ENCODE measurements at regions not wholly inside any gene's neighbourhood (a gene's known extent, or its start where the extent isn't known, plus 50 kb on each side); places are given as distances from the start of the nearest gene placed in this dataset.

DNA sequence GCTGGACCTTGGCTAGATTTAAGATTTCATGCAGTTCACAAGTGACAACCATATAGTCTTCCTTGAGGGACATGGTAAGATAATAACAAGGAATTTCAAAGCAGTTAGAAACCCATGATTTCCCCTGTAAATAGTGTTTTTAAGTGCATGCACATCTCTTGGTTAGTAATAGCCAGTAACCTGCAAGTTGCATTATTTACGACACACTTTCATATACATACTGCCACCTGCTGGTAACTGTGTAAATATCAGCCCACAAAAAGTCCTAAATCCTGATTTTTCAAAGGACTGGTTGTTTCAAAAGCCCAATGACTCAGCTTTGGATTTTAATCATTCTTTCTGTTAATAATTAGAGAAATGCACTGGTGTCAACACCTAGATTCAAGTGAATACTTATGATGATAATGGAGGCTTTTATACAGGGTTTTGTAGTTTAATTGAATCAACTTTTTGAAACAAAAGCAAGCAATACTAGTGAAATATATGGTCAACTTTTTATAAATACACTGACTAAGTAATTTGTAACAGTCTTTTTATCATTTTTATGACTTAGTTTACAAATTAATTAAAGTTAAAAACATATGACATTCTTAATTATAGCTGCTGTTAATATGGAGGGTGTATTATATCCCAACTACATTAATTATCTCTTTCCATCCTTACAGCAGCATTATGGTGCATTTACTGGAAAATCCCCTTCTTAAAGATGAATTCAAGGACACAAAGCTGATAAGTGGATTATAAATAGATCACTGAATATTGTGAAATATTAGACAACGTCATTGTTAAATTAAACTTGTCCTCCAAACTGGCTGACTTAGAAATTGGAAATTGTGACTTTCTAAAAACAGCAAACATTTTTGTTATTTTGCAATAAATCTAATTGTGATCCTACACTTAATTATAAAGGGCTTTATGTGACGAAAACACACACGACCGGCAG is 367.7 kb upstream of the SEMA3D start:
- no peaks in the 10 kb centered on the region for H3K36me3 ChIP-seq (ENCODE audit: control insufficient read depth, insufficient read depth, low read length)
- TF ChIP-seq, protein P1, sequence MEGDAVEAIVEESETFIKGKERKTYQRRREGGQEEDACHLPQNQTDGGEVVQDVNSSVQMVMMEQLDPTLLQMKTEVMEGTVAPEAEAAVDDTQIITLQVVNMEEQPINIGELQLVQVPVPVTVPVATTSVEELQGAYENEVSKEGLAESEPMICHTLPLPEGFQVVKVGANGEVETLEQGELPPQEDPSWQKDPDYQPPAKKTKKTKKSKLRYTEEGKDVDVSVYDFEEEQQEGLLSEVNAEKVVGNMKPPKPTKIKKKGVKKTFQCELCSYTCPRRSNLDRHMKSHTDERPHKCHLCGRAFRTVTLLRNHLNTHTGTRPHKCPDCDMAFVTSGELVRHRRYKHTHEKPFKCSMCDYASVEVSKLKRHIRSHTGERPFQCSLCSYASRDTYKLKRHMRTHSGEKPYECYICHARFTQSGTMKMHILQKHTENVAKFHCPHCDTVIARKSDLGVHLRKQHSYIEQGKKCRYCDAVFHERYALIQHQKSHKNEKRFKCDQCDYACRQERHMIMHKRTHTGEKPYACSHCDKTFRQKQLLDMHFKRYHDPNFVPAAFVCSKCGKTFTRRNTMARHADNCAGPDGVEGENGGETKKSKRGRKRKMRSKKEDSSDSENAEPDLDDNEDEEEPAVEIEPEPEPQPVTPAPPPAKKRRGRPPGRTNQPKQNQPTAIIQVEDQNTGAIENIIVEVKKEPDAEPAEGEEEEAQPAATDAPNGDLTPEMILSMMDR (IDR thresholded peaks at IDR 0.05; ENCODE audit: insufficient read depth in 1 of 2, low read depth in 1 of 2, low read length in 1 of 2, severe bottlenecking in 1 of 2, unreplicated experiment in 1 of 2), result peak; percentile 63 to 73
- H3K4me1 Mint-ChIP-seq (ENCODE audit: low read depth, unreplicated experiment), result no peaks in the 10 kb centered on the region
- no peaks in the 10 kb centered on the region for H3K4me1 ChIP-seq
- intact Hi-C loops (cut with micrococcal nuclease; ENCODE audit: unreplicated experiment), result loop anchor here (1.0 to 10.0 kb wide), 6 partner anchors 87 to 910 kb away; no protein-coding TSS in a partner anchor
- DNase-seq, result peak; percentile 30 to 56
- H3K4me3 Mint-ChIP-seq (ENCODE audit: unreplicated experiment), result no peak overlapping the region
- H3K27ac Mint-ChIP-seq (ENCODE audit: unreplicated experiment), result no peak overlapping the region
- H3K9me3 Mint-ChIP-seq (ENCODE audit: unreplicated experiment), result peaks cover 10% of the 10 kb centered on the region
- no peaks in the 10 kb centered on the region for H3K9me3 ChIP-seq
- BruUV-seq (replicated peaks), result no TSS peak
- no peaks in the 10 kb centered on the region for H3K27me3 ChIP-seq (replicated peaks; ENCODE audit: control insufficient read depth, insufficient read depth, low read length)
- no peaks in the 10 kb centered on the region for H3K36me3 Mint-ChIP-seq (ENCODE audit: insufficient read depth, unreplicated experiment)
- ChIA-PET CTCF (interaction anchor here (0.6 kb wide), 1 partner anchor 46 kb away, joined by 10 read pairs; no protein-coding TSS in a partner anchor), POLR2A (no interaction called here)
- H3K4me3 ChIP-seq (ENCODE audit: low read depth, low read length), result no peak overlapping the region
- no peaks in the 10 kb centered on the region for H3K27me3 Mint-ChIP-seq (ENCODE audit: insufficient read depth, unreplicated experiment)

DNA sequence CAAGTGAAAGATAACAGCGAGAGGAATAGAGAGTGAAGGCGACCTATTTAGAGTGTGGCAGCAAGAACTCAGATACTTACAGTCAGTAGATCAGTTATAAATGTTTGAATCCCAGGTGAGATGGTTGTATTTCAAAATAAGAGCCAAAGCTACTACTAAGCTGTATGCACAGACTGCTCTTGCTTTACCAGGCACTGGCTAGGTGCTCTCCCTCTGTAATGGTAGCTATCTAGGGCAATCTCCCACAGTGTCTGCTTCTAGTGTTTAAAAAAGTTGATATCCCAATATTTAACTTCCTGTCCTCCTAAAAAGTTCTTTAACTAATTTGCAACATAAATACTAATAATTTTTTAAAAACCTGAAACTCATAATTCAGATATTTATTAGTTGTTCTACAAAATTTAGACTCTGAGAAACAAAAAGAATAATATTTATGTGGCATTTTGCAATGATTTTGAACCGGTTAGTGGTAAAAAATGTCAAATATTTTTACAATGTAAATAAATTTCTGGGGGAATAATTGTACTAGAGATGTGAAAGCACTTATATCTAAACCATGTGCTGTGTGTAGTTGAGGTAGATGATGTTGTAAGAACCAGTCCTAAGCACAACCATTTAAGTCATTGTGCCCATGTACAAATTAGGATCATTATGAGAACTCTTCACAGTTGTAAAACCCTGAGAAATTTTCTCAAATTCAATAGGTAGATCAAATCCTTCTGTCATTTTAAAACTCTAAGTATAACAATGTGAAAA is 349.3 kb upstream of the SEMA3D start:
- POLR2A ChIA-PET, result no interaction called here
- no TSS peak for BruUV-seq (replicated peaks)
- Mint-ChIP-seq H3K9me3 (ENCODE audit: unreplicated experiment) (no peaks in the 10 kb centered on the region), H3K4me1 (ENCODE audit: low read depth, unreplicated experiment) (no peaks in the 10 kb centered on the region), H3K4me3 (ENCODE audit: unreplicated experiment) (no peak overlapping the region), H3K27ac (ENCODE audit: unreplicated experiment) (no peak overlapping the region), H3K36me3 (ENCODE audit: insufficient read depth, unreplicated experiment) (no peaks in the 10 kb centered on the region), H3K27me3 (ENCODE audit: insufficient read depth, unreplicated experiment) (peaks cover 4% of the 10 kb centered on the region)
- H3K4me3 ChIP-seq (ENCODE audit: low read depth, low read length), result no peak overlapping the region
- no peaks in the 10 kb centered on the region for H3K27me3 ChIP-seq (replicated peaks; ENCODE audit: control insufficient read depth, insufficient read depth, low read length)
- intact Hi-C loops (cut with micrococcal nuclease; ENCODE audit: unreplicated experiment), result loop anchor here (1.0 kb wide), 1 partner anchor 46 kb away; no protein-coding TSS in a partner anchor
- no peaks in the 10 kb centered on the region for H3K9me3 ChIP-seq
- no peak for DNase-seq
- TF ChIP-seq, protein P1 (IDR thresholded peaks at IDR 0.05; ENCODE audit: insufficient read depth in 1 of 2, low read depth in 1 of 2, low read length in 1 of 2, severe bottlenecking in 1 of 2, unreplicated experiment in 1 of 2), result no peak
- no peaks in the 10 kb centered on the region for H3K36me3 ChIP-seq (ENCODE audit: control insufficient read depth, insufficient read depth, low read length)
- no peaks in the 10 kb centered on the region for H3K4me1 ChIP-seq
- CTCF ChIA-PET, result no interaction called here

- intact Hi-C loops (cut with micrococcal nuclease; ENCODE audit: unreplicated experiment), result no loop called here
- POLR2A ChIA-PET, result no interaction called here
- CTCF ChIA-PET, result no interaction called here
- no peaks in the 10 kb centered on the region for H3K27me3 ChIP-seq (replicated peaks; ENCODE audit: control insufficient read depth, insufficient read depth, low read length)
- H3K9me3 ChIP-seq, result no peaks in the 10 kb centered on the region
- TF ChIP-seq, protein P1 (IDR thresholded peaks at IDR 0.05; ENCODE audit: insufficient read depth in 1 of 2, low read depth in 1 of 2, low read length in 1 of 2, severe bottlenecking in 1 of 2, unreplicated experiment in 1 of 2), result no peak
- peaks cover 8% of the 10 kb centered on the region for H3K4me1 Mint-ChIP-seq (ENCODE audit: low read depth, unreplicated experiment)
- no peak for DNase-seq
- H3K27me3 Mint-ChIP-seq (ENCODE audit: insufficient read depth, unreplicated experiment), result no peaks in the 10 kb centered on the region
- no TSS peak for BruUV-seq (replicated peaks)
- no peak overlapping the region for H3K4me3 Mint-ChIP-seq (ENCODE audit: unreplicated experiment)
- H3K4me1 ChIP-seq, result no peaks in the 10 kb centered on the region
- H3K36me3 Mint-ChIP-seq (ENCODE audit: insufficient read depth, unreplicated experiment), result no peaks in the 10 kb centered on the region
- no peak overlapping the region for H3K4me3 ChIP-seq (ENCODE audit: low read depth, low read length)
- no peaks in the 10 kb centered on the region for H3K36me3 ChIP-seq (ENCODE audit: control insufficient read depth, insufficient read depth, low read length)
- H3K9me3 Mint-ChIP-seq (ENCODE audit: unreplicated experiment), result no peaks in the 10 kb centered on the region
- H3K27ac Mint-ChIP-seq (ENCODE audit: unreplicated experiment), result no peak overlapping the region
These were observed 343.0 kb upstream of the SEMA3D start for GRCh38 chr7:85529831-85530230.

Measured in Caco-2 (cell line).